A673 (cell line): ENCODE measurements at regions not wholly inside any gene's neighbourhood (a gene's known extent, or its start where the extent isn't known, plus 50 kb on each side); places are given as distances from the start of the nearest gene placed in this dataset.

Source experiments
- CTCF ChIP-seq: fragments of 300-800, 200-600 bp; sonication (generic); conservative IDR thresholded peaks from 2 replicates; pipeline ENCODE4 v1.5.1; 2017; ENCODE audit warnings: low read depth, mild to moderate bottlenecking, antibody characterized with exemption, low read length, moderate library complexity, mixed read lengths
- EZH2 ChIP-seq: fragments of 200-600 bp; sonication (generic); IDR thresholded peaks from 2 replicates; pipeline ENCODE4 v1.6.1; 2017; ENCODE audit warnings: borderline replicate concordance, low read depth, mild to moderate bottlenecking, mixed read lengths, antibody characterized with exemption, low read length; ENCODE audit not compliant: poor library complexity, severe bottlenecking

GRCh38 chr10:25696013-25696708 lies 237.9 kb upstream of the MYO3A start:
- peak; percentile 50 for TF ChIP-seq CTCF
- no peak for TF ChIP-seq EZH2
